NCI-H146 treated with DMSO at 0.1 percent for 48 hours (cell line): ENCODE measurements at regions not wholly inside any gene's neighbourhood (a gene's known extent, or its start where the extent isn't known, plus 50 kb on each side); places are given as distances from the start of the nearest gene placed in this dataset.
"Not testable (repeated sequence)": the region's sequence is repeated elsewhere in the genome, so short reads cannot be mapped to it uniquely, and the experiment has no call there.

Experiments used
- DNase-seq: peaks from one replicate; lab custom pipeline; 2025; ENCODE audit not compliant: unreplicated experiment; lab: John Stamatoyannopoulos, UW

DNA sequence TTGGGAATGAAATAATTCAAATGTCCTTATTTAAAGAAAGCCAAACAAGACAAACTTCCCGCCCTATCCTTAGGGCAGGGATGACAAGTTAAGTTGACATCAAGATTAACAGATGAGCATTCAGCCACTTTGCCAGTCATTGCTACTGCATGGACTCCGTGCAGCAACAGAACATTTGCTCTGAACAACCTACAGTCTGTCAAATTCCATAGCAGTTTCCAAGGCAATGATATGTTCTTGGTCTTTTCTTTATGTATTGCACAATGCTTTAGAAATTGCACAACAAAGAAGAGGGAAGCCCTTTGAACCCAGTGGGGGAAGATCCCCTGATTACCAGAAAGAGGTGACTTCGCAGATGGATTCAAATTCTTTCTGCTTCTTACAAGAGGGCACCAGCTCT, 269.8 kb downstream of the BCAT1 start:
- no peak for DNase-seq

DNA sequence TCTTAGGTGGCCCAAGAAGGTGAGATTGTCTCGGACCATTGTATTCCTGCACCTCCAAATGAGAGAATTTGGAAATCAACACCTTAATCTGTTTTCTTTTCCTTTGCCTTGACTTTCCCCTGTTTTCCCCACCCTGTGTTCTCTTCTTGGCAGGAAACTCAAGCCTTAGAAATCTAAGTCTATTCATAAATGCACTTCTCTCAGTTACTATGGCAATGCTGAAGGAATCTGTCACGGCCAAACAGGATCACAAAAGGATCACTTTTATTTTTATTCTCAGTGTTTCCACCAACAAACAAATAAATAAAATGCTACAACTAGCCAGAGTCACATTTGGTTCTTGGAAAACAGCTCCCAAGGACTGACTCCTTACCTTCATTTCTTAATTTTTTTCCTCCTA, 270.5 kb downstream of the BCAT1 start:
- DNase-seq, result no peak

DNA sequence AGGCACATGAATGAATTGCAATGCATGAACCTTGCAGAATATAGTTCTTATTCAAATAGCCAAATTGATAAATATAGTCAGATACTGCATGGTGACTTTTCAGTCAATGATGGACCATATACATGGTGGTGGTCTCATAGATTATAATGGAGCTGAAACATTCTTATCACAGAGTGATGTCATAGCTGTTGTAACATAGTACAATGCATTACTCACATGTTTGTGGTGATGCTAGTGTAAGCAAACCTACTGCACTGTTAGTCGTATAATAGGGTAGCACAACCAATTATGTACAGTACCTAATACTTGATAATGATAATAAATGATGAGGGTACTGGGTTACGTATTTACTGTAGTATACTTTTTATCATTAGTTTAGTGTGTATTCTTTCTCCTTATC, 280.3 kb downstream of the BCAT1 start:
- no peak for DNase-seq

DNA sequence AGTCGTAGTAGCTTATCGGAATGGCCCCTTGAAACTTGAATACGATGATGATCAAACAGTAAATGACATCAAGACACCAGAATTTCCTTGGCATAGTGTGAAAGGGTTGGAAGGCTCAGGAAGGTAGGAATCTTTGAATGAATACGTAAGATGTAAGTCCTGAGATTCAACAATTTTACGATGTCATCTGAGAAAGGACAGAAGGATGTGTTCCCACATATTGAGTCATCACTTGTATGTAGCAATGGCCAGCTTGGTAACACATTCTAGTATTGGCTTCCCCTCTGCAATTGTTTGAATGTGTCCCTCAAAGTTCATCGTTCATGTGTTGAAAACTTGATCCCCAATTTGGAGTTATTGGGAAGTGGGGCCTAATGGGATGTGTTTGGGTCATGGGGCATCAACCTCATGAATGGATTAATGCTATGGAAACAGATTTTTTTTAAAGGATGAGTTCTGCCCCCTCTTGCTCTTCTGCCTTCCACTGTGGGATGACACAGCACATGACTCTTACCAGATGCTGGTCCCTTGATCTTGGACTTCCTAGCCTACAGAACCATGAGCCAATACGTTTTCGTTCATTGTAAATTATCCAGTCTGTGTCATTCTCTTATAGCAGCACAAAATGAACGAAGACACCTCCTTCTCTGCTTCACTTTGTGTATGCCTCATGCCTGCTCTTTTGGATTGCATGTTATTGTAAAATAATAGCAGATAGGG, 284.6 kb downstream of the BCAT1 start:
- DNase-seq, result no peak

DNA sequence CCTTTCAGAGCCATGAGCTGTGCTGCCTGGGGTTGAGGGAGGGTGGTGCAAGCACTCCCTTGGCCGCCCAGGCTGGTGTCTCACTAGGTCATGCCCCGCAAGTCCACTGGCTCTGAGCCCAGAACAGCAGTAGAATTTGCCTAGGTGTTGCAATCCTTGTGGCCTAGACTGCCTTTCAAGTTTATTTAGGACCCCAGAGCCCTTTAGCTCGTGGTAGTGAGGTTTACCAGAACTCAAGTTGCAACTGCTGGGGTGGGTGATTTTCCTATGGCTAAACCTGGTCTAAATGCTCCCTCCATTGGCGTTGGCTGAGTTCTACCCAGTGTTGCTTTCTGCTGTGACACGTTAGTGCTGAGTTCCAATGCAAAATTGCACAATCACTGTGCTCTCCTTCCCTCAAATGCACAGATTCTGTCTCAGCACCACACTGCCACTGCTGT, 287.2 kb downstream of the BCAT1 start:
- DNase-seq, result no peak

DNA sequence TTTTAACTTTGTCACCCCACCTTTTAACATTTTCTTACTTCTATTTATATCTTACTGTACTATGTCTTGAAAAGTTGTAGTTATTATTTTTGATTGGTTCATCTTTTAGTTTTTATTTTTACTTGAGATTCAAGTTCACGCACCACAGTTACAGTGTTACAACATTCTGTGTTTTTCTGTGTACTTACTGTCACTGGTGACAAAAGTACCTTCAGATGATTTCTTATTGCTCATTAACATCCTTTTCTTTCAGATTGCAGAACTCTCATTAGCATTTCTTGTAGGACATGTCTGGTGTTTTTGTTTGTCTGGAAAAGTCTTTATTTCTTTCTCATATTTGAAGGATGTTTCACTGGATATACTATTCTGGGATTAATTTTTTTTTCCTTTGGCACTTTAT, 289.9 kb downstream of the BCAT1 start:
- DNase-seq, result no peak

DNA sequence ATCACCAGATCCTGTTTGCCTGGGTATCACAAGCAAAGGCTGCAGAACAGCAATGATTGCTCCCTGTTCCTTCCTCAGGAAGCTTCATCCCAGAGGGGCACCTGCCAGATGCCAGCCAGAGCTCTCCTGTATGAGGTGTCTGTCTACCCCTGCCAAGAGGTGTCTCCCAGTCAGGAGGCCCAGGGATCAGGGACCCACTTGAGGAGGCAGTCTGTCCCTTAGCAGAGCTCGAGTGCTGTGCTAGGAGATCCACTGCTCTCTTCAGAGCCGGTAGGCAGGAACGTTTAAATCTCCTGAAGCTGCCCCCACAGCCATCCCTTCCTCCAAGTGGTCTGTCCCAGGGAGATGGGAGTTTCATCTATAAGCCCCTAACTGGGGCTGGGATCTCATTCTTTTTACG, 294.6 kb downstream of the BCAT1 start:
- DNase-seq, result not testable (repeated sequence)

DNA sequence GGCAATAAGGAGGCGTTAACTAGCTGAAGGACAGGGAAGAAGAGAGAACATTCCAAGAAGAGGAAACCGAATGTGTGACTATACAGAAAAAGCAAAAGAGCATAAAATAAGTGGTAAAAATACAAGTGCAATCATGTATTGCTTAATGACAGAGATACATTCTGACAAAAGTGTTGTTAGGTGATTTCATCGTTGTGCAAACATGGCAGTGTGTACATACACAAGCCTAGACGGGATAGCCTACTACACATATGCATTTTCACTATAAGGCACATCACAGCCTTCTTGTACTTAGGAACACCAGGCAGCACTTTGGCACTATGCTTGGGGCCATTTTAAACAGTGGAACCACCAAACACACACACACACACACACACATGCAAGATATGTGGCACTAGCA, 299.3 kb downstream of the BCAT1 start:
- no peak for DNase-seq

DNA sequence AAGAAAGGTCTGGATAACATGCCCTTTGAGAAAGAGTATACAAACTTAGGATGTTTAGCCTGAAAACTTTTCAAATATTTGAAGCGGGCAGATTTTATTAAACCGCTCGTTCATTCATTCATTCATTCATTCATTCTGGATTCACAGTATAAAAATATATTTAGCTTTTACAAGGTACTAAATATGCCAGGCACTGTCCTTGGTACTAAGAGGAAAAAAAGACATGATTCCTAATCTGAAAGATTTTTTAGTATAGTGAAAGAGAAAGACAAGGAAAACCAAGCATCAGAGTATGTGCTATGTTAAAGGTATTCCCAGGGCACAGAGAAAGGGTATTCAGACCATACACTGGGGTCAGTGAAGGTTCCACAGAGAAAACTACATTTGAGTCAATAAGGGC, 299.7 kb downstream of the BCAT1 start:
- DNase-seq, result no peak

DNA sequence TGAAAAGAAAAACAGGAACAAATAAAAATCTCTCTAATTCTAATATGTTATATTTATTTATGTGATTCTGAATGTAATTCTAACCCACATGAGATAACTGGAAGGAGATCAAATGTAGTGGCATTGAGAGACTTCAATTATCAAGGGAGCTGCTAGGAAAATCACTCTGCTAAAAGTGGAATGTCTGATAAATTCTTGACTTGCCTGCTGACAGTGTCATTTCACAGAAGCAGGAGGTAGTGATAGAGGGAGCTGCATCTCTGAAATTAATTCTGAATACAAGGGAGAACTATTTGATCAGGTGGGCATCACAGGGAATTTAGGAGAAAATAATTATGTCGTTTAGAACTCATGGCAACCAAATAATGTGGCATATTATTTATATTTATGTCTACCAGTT, 303.6 kb downstream of the BCAT1 start:
- no peak for DNase-seq

DNA sequence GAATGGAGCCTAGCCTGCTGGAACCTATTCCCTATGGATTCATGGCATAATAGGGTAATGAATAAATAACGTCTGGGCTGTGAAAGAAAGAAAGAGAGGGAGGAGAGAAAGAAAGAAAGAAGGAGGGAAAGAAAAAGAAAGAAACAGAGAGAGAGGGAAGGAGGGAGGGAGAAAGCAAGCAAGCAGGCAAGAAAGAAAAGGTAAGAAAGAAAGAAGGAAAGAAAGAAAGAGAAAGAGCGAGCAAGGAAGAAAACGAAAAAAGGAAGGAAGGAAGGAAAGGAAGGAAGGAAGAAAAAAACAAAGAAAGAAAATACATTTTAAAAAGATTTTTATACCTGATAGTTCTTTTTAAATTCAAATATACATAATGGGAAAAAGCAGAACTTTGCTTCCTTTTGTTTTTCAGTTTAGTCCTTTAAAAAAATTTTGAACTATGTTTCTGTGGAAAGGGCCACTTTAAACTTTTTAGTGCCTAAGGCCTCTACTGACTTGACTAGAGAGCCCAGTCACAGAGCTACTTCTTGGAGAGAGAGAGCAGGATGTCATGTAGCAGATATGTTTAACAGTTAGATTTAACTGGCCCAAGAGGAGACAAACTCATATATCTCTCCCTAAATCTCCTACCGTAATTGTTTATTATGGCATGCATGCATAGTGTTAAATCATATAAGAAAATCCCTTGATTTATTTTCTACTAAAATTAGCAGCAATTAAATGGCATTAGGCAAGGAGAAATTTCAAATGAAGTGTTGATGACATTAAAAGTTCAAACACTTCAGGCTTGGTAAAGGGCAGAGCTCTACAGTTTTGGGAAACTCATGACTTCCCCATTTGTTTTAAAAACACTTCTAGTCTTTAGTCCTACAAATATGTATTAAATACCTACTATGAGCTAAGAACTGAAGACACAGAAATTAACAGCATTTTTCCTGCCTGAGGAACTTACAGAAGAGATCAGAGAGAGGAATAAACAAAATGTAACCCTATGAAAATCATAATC, 305.5 kb downstream of the BCAT1 start:
- DNase-seq, result no peak

DNA sequence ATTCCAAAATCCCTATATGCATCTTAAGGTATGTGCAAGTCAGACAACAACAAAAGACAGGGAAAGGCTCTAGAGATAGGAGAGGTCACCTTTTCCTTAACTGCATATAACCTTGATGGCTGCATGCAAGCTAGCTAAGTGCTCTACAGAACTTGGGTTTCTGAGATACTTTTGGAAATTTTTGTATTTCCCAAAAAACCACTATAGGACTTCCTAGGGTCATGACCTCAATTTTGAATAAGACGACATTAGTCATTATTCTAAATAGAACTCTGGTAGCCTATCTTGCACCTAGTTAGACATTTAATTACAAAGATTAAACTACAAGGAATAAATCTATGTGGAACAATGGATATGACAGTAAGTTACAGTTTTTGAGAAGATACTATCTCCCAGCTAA, 309.3 kb downstream of the BCAT1 start:
- no peak for DNase-seq

DNA sequence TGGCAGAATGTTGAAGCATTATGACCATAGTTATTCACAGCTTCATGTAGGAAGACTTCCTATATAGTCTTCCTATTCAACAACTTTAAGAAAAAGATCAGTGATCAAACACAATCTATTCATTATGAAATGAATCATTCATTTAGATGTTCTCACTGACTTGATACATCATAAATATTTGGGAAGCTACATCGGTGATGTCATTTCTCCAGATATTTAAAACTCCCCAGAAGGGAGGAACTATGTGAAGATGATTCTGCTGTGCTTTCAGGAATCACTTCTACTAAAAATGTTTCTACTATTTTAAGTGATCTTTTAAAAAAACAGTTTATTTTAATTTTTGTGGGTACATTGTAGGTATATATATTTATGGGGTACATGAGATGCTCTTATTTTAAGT, 316.4 kb downstream of the BCAT1 start:
- no peak for DNase-seq

DNA sequence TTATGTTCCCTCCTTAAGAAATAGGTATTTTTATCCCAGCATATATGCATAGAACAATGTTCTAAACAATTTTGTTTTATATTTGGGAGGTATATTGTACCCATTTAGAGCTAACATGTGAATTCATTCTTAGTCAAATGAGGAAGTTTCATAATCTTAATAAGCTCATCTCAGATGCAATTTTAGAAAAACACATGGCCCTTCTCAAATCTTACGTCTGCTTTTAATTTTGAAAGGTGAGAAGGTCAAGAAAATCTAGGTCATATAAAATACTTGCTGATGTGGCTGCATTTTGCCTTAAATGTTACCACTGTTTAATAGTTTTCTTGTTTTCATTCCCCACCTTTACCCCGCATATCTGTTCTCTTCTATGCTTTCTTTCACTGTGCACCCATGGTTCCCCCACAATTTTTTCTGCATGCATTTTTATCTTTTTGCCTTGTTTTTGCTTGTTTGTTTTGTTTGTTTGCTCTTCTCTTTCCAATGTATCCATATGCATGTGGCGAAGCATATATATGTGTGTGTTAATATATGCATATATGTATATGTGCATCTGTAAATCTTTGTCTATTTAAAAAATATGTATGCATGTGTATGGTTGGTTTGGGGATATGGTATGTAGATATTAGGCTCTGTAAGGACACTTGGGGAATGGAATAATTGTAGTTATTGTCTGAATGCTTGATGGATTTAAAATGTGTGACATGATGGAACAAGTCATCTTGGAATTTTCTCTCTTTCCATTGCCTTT, 317.1 kb downstream of the BCAT1 start:
- no peak for DNase-seq

DNA sequence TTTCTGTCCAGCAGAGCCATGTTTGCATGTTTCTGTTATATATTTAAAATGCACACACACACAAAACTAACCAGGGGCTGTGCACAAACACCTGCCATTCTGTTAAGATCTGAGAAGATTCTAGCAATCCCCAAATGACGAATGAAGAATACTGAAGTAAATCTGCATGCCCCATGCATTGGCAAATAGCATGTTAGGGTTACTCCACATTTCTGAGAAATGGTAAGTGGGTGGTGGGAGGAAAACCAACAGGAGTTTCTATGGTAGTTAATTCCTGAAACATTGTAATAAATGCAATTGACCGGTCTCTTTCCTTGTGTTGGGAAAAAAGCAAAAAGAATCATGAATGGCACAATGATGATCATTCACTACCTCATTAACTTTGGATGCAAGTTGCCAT, 318.0 kb downstream of the BCAT1 start:
- no peak for DNase-seq

DNA sequence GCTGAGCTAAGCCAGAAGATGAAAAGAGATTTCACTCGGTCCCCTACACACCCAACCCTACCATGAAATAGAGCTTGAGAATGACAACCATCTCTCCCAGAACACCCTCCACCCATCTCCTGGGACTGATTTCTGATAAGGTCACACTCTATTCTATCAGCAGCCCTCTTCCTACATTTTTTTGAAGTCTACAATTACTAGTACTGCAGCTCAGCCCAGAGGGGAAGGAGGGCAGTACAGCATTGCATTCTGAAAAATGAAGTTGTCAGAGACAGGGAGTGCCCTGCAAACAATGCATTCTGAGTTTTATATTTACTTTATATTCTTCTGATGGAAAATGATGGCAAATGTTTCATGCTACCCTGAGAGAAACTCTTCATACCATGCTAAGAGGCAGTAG, 318.5 kb downstream of the BCAT1 start:
- DNase-seq, result no peak

DNA sequence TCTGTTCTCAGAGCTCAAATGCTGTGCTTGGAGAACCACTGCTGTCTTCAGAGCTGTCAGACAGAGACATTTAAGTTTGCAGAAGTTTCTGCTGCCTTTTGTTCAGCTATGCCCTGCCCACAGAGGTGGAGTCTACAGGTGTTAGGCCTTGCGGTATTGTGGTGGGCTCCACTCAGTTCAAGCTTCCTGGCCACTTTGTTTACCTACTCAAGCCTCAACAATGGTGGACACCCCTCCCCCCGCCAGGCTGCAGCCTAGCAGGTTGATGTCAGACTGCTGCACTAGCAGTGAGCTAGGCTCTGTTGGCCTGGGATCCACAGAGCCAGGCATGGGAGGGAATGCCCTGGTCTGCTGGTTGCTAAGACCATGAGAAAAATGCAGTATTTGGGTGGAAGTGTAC, 323.8 kb downstream of the BCAT1 start:
- no peak for DNase-seq

DNA sequence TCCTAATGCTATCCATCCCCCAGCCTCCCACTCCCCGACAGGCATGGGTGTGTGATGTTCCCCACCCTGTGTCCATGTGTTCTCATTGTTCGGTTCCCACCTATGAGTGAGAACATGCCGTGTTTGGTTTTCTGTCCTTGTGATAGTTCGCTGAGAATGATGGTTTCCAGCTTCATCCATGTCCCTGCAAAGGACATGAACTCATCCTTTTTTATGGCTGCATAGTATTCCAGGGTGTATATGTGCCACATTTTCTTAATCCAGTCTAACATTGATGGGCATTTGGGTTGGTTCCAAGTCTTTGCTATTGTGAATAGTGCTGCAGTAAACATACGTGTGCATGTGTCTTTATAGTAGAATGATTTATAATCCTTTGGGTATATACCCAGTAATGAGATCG, 328.9 kb downstream of the BCAT1 start:
- DNase-seq, result not testable (repeated sequence)

DNA sequence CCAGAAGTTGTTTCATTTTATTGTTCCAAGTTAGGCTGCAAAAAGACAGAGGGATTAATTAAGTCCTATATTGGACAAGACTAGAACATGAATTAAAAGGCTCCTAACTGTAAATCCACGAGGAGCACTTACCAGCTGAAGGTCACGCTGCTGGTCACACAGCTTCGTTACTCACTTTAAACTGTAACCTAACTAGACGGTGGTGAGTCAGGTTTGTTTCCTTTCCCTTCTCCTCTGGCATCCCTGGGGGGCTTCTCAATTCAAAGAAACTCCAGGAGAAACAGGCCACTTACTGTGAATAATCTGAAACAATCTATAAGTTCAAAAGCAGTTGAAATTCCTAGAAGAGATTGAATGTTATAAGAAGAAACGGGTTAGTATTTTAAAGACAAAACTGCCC, 331.4 kb downstream of the BCAT1 start:
- no peak for DNase-seq

DNA sequence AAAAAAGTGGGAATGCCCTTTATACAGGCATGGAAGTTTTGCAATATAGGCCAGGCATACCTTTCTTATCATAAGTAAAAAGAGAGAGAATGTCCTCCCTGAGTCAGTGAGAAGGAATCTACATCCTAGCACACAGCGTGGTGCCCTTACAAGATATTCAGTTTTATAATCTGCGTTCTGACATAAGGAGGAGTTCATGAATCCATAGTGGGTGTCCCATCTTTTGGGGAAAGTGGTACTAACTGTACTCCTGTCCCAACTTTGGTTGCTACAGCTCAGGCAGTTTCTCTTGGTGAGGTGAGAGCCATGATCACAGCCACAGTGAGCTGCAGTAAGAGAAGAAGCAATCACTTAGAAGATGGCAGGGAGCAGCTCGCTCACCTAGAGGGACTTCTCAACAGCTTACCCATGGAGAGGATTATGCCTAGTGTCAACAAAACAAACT, 332.9 kb downstream of the BCAT1 start:
- no peak for DNase-seq

DNA sequence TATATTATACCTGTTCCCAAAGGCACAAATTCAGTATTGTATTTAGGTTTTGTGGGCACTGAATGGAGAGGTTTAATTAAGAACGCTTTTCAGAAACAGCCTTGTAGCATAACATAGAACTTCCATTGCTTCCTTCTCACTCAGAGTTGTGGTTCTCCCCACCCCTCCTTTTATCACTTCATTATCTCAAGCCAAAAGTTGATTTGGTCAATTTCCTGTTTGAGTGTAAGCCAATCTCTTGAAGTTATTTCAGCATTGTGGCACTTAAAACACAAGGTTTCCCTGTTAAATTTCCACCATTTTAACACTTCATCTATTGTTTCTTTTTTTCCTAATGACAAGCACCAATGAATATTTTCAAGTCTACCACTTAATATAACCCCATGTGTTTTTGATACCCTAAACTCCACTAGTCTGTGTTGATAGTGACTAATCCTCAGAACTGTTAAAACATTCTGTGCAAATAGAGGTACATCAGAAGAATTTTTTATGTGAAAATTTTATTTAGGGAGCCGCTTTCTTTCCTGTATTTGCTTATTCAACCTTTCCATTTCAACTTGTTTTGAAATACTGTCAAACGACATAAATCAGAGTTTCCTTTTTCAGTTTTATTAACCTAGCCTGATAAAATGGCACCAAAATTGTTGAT, 340.1 kb downstream of the BCAT1 start:
- DNase-seq, result no peak
